DOHH2 (cell line): ENCODE measurements at regions not wholly inside any gene's neighbourhood (a gene's known extent, or its start where the extent isn't known, plus 50 kb on each side); places are given as distances from the start of the nearest gene placed in this dataset.

Experiments
- CTCF ChIP-seq: fragments of 200-600 bp; sonication (generic); IDR thresholded peaks from one replicate; pipeline ENCODE4 v1.5.1; 2014; ENCODE audit warnings: antibody characterized with exemption, mild to moderate bottlenecking, low read depth, low read length; ENCODE audit not compliant: poor library complexity, severe bottlenecking
- EZH2phosphoT487 ChIP-seq: fragments of 200-600 bp; sonication (generic); IDR thresholded peaks from 2 replicates; pipeline ENCODE4 v1.6.1; 2017; ENCODE audit warnings: borderline replicate concordance, mild to moderate bottlenecking, antibody characterized with exemption, low read length, moderate library complexity, mixed read lengths

DNA sequence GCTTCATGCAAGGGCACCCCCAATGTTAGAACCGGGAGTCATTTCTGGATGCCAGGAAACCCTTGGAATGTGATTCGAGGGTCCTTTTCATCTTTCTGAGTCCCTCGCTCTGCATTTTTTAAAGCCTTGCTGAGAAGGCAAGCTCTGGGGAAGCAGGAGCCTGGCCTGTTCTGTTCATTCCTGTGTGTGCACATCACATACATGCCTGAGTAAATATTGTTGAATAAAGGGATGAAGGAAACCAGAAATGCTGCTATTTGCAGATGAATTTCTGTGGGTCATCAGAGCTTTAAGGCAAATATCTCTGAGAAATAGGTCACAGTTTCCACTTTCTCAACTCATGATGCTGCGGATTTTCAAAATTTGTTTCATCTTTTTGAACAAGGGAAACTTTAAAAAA, 170.1 kb downstream of the PAH start:
- TF ChIP-seq CTCF, result no peak
- TF ChIP-seq EZH2phosphoT487, result no peak
